ENCODE measurements at regions not wholly inside any gene's neighbourhood (a gene's known extent, or its start where the extent isn't known, plus 50 kb on each side); places are given as distances from the start of the nearest gene placed in this dataset.

DNA sequence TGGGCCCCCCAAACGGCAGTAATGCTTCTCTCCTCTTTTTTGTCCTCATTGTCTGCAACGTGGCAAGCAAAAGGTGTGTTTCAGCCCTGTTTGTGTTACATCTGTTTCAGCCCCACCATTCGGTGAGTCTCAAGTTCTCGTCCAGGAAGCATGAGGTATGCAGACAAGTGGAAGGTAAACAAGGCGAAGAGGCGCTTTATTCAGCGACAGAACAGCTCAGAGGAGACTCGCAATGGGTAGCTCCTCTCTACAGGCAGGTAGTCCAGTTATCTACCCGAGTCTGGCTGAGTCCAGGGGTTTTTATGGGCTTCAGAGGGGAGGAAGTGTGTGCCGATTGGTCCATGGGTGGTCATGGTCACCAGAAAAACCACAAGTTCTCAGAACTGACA, 733.4 kb upstream of the CDH7 start:
- Histone ChIP-seq H3K9me3 (ENCODE audit: low read length) (no peaks in the 10 kb centered on the region), H3F3A (ENCODE audit: low read length, unreplicated experiment) (no peaks in the 10 kb centered on the region), H3K4me2 (ENCODE audit: low read length) (no peak overlapping the region), H3K27me3 (ENCODE audit: low read length) (no peaks in the 10 kb centered on the region), H3K4me3 (ENCODE audit: low read length) (no peak overlapping the region), H3K79me2 (ENCODE audit: low read length) (no peaks in the 10 kb centered on the region), H3K4me1 (ENCODE audit: insufficient read depth, low read length) (no peaks in the 10 kb centered on the region), H3K36me3 (ENCODE audit: low read depth, low read length) (no peaks in the 10 kb centered on the region), H3K9me2 (replicated peaks; ENCODE audit: low read length) (no peaks in the 10 kb centered on the region), H4K20me1 (ENCODE audit: low read length) (no peaks in the 10 kb centered on the region), H2AFZ (ENCODE audit: low read length) (no peak overlapping the region), H3K27ac (ENCODE audit: low read length) (no peak overlapping the region), H3K9ac (ENCODE audit: low read length) (no peak overlapping the region)
- TF ChIP-seq EZH2 (IDR thresholded peaks at IDR 0.05; ENCODE audit: low read length, unreplicated experiment): no peak
- TF ChIP-seq EZH2phosphoT487 (IDR thresholded peaks at IDR 0.05; ENCODE audit: borderline replicate concordance, low read length): no peak
- TF ChIP-seq, protein P1, sequence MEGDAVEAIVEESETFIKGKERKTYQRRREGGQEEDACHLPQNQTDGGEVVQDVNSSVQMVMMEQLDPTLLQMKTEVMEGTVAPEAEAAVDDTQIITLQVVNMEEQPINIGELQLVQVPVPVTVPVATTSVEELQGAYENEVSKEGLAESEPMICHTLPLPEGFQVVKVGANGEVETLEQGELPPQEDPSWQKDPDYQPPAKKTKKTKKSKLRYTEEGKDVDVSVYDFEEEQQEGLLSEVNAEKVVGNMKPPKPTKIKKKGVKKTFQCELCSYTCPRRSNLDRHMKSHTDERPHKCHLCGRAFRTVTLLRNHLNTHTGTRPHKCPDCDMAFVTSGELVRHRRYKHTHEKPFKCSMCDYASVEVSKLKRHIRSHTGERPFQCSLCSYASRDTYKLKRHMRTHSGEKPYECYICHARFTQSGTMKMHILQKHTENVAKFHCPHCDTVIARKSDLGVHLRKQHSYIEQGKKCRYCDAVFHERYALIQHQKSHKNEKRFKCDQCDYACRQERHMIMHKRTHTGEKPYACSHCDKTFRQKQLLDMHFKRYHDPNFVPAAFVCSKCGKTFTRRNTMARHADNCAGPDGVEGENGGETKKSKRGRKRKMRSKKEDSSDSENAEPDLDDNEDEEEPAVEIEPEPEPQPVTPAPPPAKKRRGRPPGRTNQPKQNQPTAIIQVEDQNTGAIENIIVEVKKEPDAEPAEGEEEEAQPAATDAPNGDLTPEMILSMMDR (conservative IDR thresholded peaks at IDR 0.05; ENCODE audit: low read depth, low read length): no peak
- BruUV-seq (replicated peaks): no TSS peak
- ChIA-PET POLR2A (ENCODE audit: unreplicated experiment) (no interaction called here), CTCF (no interaction called here)
- intact Hi-C loops (cut with micrococcal nuclease): no loop called here
- DNase-seq (no peak), ATAC-seq (no peak)

DNA sequence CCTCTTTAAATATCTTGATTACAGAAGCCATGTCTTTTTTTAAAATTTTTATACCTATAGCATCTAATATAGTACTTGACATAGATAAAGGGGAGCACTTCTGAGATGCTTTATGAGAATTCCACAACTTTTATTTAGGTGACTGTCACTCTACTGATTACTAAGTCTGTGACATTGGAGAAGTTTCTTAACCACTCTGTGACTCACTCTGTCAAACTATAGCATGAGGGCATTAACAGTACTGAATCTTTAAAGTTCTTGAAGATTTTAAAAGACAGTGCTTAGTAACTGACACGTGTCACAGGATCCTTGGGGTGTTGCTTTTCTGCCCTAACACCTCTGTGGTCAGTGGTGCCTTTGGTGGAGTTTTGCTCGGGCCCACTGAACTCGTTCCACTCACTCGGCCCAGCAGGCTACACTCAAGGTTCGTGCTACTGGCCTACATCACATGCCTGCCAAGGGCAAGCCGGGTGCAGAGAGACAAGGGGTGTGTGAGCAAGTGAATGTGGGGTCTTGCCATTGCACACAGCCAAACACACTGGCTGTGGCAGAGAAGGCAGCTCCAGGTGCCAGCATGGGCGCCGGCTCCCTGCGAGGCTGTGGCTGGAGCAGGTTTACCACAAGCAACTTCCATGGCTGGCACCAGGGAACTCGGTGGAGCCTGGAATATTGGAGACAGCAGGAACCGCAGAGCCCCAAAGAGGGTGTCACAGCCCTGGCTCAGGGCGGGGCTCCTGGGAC, 734.0 kb upstream of the CDH7 start:
- H3K9me2 ChIP-seq (replicated peaks; ENCODE audit: low read length): no peaks in the 10 kb centered on the region
- H3F3A ChIP-seq (ENCODE audit: low read length, unreplicated experiment): no peaks in the 10 kb centered on the region
- ChIA-PET POLR2A (ENCODE audit: unreplicated experiment) (no interaction called here), CTCF (no interaction called here)
- H3K27me3 ChIP-seq (ENCODE audit: low read length): no peaks in the 10 kb centered on the region
- no peak overlapping the region for H3K4me3 ChIP-seq (ENCODE audit: low read length)
- H3K36me3 ChIP-seq (ENCODE audit: low read depth, low read length): no peaks in the 10 kb centered on the region
- DNase-seq: peak; percentile 41
- BruUV-seq (replicated peaks): no TSS peak
- no peaks in the 10 kb centered on the region for H3K9me3 ChIP-seq (ENCODE audit: low read length)
- ATAC-seq: peak; percentile 80
- TF ChIP-seq, protein P1 (conservative IDR thresholded peaks at IDR 0.05; ENCODE audit: low read depth, low read length): no peak
- TF ChIP-seq EZH2phosphoT487 (IDR thresholded peaks at IDR 0.05; ENCODE audit: borderline replicate concordance, low read length) (no peak), EZH2 (IDR thresholded peaks at IDR 0.05; ENCODE audit: low read length, unreplicated experiment) (no peak)
- H3K79me2 ChIP-seq (ENCODE audit: low read length): no peaks in the 10 kb centered on the region
- no peak overlapping the region for H3K4me2 ChIP-seq (ENCODE audit: low read length)
- H4K20me1 ChIP-seq (ENCODE audit: low read length): no peaks in the 10 kb centered on the region
- no peak overlapping the region for H3K27ac ChIP-seq (ENCODE audit: low read length)
- intact Hi-C loops (cut with micrococcal nuclease): no loop called here
- H3K9ac ChIP-seq (ENCODE audit: low read length): no peak overlapping the region
- H3K4me1 ChIP-seq (ENCODE audit: insufficient read depth, low read length): no peaks in the 10 kb centered on the region
- H2AFZ ChIP-seq (ENCODE audit: low read length): no peak overlapping the region

DNA sequence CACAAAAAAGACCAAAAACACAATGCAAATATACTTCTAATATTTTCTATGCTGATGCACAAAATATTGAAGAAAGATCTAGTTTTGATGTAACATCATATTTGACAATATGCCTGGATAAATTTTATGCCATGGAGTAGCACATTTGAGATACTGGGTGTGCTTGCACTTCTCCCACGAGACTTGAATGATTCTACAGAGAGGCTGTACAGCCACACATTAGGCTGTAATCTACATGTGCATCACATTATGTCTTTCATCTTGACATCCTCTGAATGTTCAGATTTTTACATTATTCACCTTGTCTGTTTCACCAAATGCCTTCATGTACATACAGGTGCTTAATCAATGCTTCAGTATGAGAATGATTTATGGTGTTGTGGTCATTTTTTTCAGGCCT, 756.4 kb upstream of the CDH7 start:
- DNase-seq (no peak), ATAC-seq (no peak)
- Histone ChIP-seq H3K9me3 (ENCODE audit: low read length) (no peaks in the 10 kb centered on the region), H3K27ac (ENCODE audit: low read length) (no peak overlapping the region), H3K79me2 (ENCODE audit: low read length) (no peaks in the 10 kb centered on the region), H3F3A (ENCODE audit: low read length, unreplicated experiment) (no peaks in the 10 kb centered on the region), H3K27me3 (ENCODE audit: low read length) (no peaks in the 10 kb centered on the region), H4K20me1 (ENCODE audit: low read length) (no peaks in the 10 kb centered on the region), H2AFZ (ENCODE audit: low read length) (no peak overlapping the region), H3K4me1 (ENCODE audit: insufficient read depth, low read length) (no peaks in the 10 kb centered on the region), H3K36me3 (ENCODE audit: low read depth, low read length) (no peaks in the 10 kb centered on the region), H3K9ac (ENCODE audit: low read length) (no peak overlapping the region), H3K4me2 (ENCODE audit: low read length) (no peak overlapping the region), H3K4me3 (ENCODE audit: low read length) (no peak overlapping the region), H3K9me2 (replicated peaks; ENCODE audit: low read length) (no peaks in the 10 kb centered on the region)
- ChIA-PET CTCF (interaction anchor here (0.6 kb wide), 1 partner anchor 99 kb away, joined by 3 read pairs; no protein-coding TSS in a partner anchor), POLR2A (ENCODE audit: unreplicated experiment) (no interaction called here)
- BruUV-seq (replicated peaks): no TSS peak
- no peak for TF ChIP-seq EZH2 (IDR thresholded peaks at IDR 0.05; ENCODE audit: low read length, unreplicated experiment)
- TF ChIP-seq, protein P1 (conservative IDR thresholded peaks at IDR 0.05; ENCODE audit: low read depth, low read length): no peak
- intact Hi-C loops (cut with micrococcal nuclease): no loop called here

Data from PC-3 (cell line).